Upper lobe of left lung (tissue), 6 donors: ENCODE measurements at regions not wholly inside any gene's neighbourhood (a gene's known extent, or its start where the extent isn't known, plus 50 kb on each side); places are given as distances from the start of the nearest gene placed in this dataset.
A peak's percentile ranks its signal among the peaks of the same experiment; 100 is the strongest.

ENCODE experiments used
- ATAC-seq, 2 donors: fragments of 200-7000 bp; cut with Tn5 transposase; one replicate each; pipeline ENCODE4 v1.9.1; 2022; ENCODE audit warnings: mild to moderate bottlenecking in 2 of 2, moderate library complexity in 2 of 2; ENCODE audit not compliant: low FRiP score in 2 of 2
- DNase-seq, 2 donors: peaks; one replicate each; pipeline ENCODE4 v3.0.0-alpha.2; 2019 to 2020
- H3K27ac ChIP-seq, 4 donors: fragments of 200-600 bp; sonication (generic); one replicate each; pipeline ENCODE4 v1.5.1; 2016 to 2019
- H3K27me3 ChIP-seq, 4 donors: fragments of 200-600 bp; sonication (generic); one replicate each; pipeline ENCODE4 v1.5.1; 2017 to 2019
- H3K36me3 ChIP-seq, 4 donors: fragments of 200-600 bp; sonication (generic); one replicate each; pipeline ENCODE4 v1.5.1; 2016 to 2019
- H3K4me1 ChIP-seq, 4 donors: fragments of 200-600 bp; sonication (generic); one replicate each; pipeline ENCODE4 v1.5.1; 2018 to 2019
- H3K4me3 ChIP-seq, 4 donors: fragments of 200-600 bp; sonication (generic); one replicate each; pipeline ENCODE4 v1.5.1; 2017 to 2019; ENCODE audit warnings: mild to moderate bottlenecking in 2 of 4, moderate library complexity in 1 of 4
- H3K9me3 ChIP-seq, 4 donors: fragments of 200-600 bp; sonication (generic); one replicate each; pipeline ENCODE4 v1.5.1; 2018 to 2019
- EP300 ChIP-seq, 4 donors: sonication (generic); formaldehyde crosslinking; IDR thresholded peaks; one replicate each; pipeline ENCODE4 v1.5.1; 2017; ENCODE audit warnings: antibody characterized with exemption in 4 of 4, control low read depth in 2 of 4
- POLR2A ChIP-seq, 4 donors: fragments of 450-650 bp; IDR thresholded peaks; one replicate each; pipeline ENCODE4 v1.5.1; 2016 to 2017; ENCODE audit warnings: antibody characterized with exemption in 4 of 4, mild to moderate bottlenecking in 2 of 4
- POLR2AphosphoS5 ChIP-seq, 2 donors: sonication (generic); formaldehyde crosslinking; IDR thresholded peaks; one replicate each; pipeline ENCODE4 v1.5.1; 2017; ENCODE audit warnings: antibody characterized with exemption in 2 of 2
- WGBS, 2 donors: methylation state at CpG; one replicate each; pipeline ENCODE4 v1.1.5; 2017 to 2018; 5-methylcytosine and 5-hydroxymethylcytosine counted together
- TF ChIP-seq, protein P1 (sequence below), 6 experiments: fragments of 450-650 bp in 4 of 6; fragments of 200-600 bp in 2 of 6; sonication (generic) in 2 of 6; IDR thresholded peaks; one replicate each; pipeline ENCODE4 v1.5.1; 2016 to 2019; ENCODE audit warnings: antibody characterized with exemption in 6 of 6
- donor health status: DM: no; HTN: no; CAD: no; lungs with moderate emphysema.
- donor health status: DM: no; HTN: yes; CAD: no; lungs with severe emphysema.

DNA sequence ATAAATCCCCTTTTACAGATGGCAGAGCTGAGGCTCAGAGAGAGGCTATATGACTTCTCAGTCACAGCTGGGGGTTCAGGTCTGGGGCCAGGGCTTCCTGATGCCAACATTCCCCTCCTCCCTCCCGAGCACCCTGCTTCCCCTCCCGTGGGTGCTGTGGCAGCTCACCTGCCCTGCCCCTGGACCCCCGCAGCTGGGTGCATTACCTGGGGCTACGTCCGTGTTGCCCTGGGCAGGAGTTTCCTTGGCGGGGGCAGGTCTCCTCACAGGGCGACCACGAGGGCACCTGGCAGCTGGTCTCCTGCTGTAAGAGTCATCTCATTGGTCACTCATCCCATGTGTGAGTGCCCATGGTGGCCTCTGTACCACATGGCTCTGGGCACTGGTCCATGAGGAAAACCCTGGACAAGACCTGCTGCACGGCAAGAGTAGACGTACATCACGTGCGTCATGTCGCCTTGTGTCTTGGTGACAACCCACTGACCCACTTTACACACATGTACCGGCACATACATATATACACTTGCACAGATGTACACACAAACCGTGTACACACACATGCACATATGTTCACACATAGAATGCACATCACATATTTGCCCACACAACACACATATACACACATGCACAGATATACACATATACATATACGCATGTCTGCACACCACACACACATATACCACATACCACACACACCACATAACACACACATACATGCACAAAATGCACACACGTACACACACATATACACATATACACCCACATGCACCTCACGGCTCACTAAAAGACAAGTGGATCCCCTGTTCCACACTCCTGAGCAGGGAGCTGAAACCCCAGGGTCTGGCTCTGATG is 134.0 kb downstream of the FOXL1 start:
- no peaks in the 10 kb centered on the region for H3K27me3 ChIP-seq
- no peaks in the 10 kb centered on the region for H3K36me3 ChIP-seq
- no peak overlapping the region for H3K27ac ChIP-seq
- 83 to 93% methylated on average over 11 to 18 of the region's 18 CpGs for WGBS, 2 donors
- no peak overlapping the region for H3K4me3 ChIP-seq
- DNase-seq (peak in 1 of 2 donors; percentile 54), ATAC-seq (peak in 1 of 2 donors; percentile 19)
- no peaks in the 10 kb centered on the region for H3K4me1 ChIP-seq
- H3K9me3 ChIP-seq = peaks cover 0 to 4% (median 0%) of the 10 kb centered on the region in 4 donors
- TF ChIP-seq POLR2A (IDR thresholded peaks at IDR 0.05) (no peak), POLR2AphosphoS5 (IDR thresholded peaks at IDR 0.05) (no peak), EP300 (IDR thresholded peaks at IDR 0.05) (no peak)

DNA sequence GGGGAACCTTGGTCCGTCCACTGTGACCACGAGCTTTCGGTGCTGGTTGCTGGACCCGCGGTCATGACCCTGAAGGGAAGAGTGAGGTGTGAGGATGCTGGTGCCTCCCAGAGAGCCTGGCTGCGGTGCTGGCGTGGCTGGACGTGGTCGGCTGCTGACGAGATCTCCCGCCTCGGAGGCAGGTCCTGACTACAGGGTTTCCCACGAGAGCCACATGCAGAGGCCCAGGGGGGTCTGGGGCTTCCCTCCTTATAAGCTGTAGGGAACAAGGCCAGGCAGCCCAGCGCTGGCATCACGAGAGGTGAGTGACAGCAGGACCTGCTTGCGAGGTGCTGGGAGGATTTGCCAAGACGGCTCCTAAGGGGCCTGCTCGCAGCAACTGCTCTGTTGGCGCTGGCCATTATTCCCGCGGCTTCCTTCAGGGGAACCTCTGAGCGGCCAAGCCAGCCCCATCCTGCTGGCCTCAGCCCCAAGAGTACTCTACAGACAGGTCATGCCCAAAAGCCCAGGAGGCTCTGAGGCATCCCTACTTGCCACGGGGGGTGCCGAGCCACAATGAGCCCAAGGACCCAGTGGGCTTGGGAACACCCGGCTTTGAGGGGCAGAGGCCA is 134.8 kb downstream of the FOXL1 start:
- TF ChIP-seq POLR2AphosphoS5 (IDR thresholded peaks at IDR 0.05) (no peak), POLR2A (IDR thresholded peaks at IDR 0.05) (no peak), EP300 (IDR thresholded peaks at IDR 0.05) (no peak)
- TF ChIP-seq, protein P1, sequence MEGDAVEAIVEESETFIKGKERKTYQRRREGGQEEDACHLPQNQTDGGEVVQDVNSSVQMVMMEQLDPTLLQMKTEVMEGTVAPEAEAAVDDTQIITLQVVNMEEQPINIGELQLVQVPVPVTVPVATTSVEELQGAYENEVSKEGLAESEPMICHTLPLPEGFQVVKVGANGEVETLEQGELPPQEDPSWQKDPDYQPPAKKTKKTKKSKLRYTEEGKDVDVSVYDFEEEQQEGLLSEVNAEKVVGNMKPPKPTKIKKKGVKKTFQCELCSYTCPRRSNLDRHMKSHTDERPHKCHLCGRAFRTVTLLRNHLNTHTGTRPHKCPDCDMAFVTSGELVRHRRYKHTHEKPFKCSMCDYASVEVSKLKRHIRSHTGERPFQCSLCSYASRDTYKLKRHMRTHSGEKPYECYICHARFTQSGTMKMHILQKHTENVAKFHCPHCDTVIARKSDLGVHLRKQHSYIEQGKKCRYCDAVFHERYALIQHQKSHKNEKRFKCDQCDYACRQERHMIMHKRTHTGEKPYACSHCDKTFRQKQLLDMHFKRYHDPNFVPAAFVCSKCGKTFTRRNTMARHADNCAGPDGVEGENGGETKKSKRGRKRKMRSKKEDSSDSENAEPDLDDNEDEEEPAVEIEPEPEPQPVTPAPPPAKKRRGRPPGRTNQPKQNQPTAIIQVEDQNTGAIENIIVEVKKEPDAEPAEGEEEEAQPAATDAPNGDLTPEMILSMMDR (IDR thresholded peaks at IDR 0.05) = no peak
- DNase-seq (peak in 1 of 2 donors; percentile 61), ATAC-seq (no peak)
- no peaks in the 10 kb centered on the region for H3K36me3 ChIP-seq
- H3K4me1 ChIP-seq = no peaks in the 10 kb centered on the region
- H3K27ac ChIP-seq = no peak overlapping the region
- WGBS, 2 donors = 81 to 92% methylated on average over 7 to 25 of the region's 25 CpGs
- H3K27me3 ChIP-seq = no peaks in the 10 kb centered on the region
- peaks cover 0 to 4% (median 0%) of the 10 kb centered on the region in 4 donors for H3K9me3 ChIP-seq
- no peak overlapping the region for H3K4me3 ChIP-seq

DNA sequence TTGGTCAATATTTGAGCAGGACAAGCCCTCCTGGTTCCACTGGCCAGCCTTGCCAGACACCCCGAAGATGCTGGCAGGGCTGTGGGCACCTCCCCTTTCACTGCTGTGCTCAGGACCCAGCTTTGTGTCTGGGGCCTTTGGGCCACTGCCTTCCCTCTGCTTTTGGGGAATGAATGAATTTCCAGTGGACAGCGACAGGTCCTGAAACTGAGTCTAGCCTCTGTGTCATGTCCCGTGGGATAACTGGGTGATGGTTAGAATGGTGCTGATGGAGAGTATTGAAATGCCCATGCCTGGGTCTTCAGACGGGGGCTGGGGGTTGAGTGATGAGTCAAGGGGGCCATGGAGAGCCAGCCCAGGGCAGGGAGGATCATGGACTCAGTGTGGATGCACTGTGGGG is 135.8 kb downstream of the FOXL1 start:
- H3K9me3 ChIP-seq = peaks cover 0 to 3% (median 0%) of the 10 kb centered on the region in 4 donors
- TF ChIP-seq, protein P1 (IDR thresholded peaks at IDR 0.05) = no peak
- TF ChIP-seq POLR2AphosphoS5 (IDR thresholded peaks at IDR 0.05) = no peak
- no peak for TF ChIP-seq POLR2A (IDR thresholded peaks at IDR 0.05)
- TF ChIP-seq EP300 (IDR thresholded peaks at IDR 0.05) = no peak
- 65 to 67% methylated on average over 4 of the region's 4 CpGs for WGBS, 2 donors
- no peaks in the 10 kb centered on the region for H3K27me3 ChIP-seq
- no peak overlapping the region for H3K4me3 ChIP-seq
- no peaks in the 10 kb centered on the region for H3K36me3 ChIP-seq
- no peak for ATAC-seq
- H3K4me1 ChIP-seq = no peaks in the 10 kb centered on the region
- DNase-seq = no peak
- no peak overlapping the region for H3K27ac ChIP-seq

DNA sequence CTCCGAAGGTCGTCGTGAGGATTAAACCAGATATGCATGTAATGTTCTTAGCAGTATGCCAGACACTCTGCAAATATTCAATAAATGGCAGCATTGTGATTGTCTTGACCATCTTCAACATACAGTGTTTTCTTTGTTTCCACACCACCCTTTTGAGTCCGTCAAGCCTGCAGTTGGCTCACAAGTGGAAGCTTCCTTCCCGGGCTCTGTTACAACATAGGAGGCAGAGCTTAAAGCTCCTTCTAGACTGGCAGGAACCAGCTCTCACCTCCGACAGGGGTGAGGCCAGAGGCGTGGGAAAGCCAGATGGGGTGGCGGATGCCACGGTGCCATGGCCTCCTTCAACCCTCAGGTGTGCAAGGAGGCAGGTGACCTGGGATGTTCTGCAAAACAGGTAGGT is 138.3 kb downstream of the FOXL1 start:
- ATAC-seq = no peak
- H3K9me3 ChIP-seq = no peaks in the 10 kb centered on the region
- no peaks in the 10 kb centered on the region for H3K36me3 ChIP-seq
- H3K4me1 ChIP-seq = no peaks in the 10 kb centered on the region
- no peak for DNase-seq
- H3K4me3 ChIP-seq = no peak overlapping the region
- no peak overlapping the region for H3K27ac ChIP-seq
- 60 to 61% methylated on average over 9 of the region's 9 CpGs for WGBS, 2 donors
- no peak for TF ChIP-seq POLR2A (IDR thresholded peaks at IDR 0.05)
- TF ChIP-seq, protein P1 (IDR thresholded peaks at IDR 0.05) = no peak
- no peak for TF ChIP-seq POLR2AphosphoS5 (IDR thresholded peaks at IDR 0.05)
- TF ChIP-seq EP300 (IDR thresholded peaks at IDR 0.05) = no peak
- H3K27me3 ChIP-seq = no peaks in the 10 kb centered on the region

DNA sequence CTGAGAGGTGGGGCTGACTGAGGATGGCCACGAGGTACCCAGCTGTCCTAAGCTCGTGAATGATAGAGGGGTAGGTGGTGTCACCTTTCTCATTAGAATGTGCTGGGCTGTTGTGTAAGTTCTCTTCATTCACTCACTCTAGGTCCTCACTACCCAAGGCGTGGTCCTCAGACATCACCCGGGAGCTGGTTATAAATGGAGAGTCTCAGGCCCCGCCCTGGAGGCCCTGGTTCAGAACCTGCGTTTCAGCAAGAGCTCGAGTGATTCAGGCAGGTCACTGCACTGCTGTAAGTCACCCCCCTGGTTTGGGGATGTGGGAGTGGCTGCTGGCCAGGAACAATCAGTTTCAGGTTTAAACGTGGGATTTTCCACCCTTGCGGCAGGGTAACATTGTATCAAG is 139.8 kb downstream of the FOXL1 start:
- no peaks in the 10 kb centered on the region for H3K9me3 ChIP-seq
- peaks cover 0 to 3% (median 0%) of the 10 kb centered on the region in 4 donors for H3K4me1 ChIP-seq
- no peaks in the 10 kb centered on the region for H3K27me3 ChIP-seq
- 21 to 41% methylated on average over 6 to 9 of the region's 9 CpGs for WGBS, 2 donors
- DNase-seq = no peak
- no peak for ATAC-seq
- no peaks in the 10 kb centered on the region for H3K36me3 ChIP-seq
- TF ChIP-seq POLR2A (IDR thresholded peaks at IDR 0.05) (no peak), EP300 (IDR thresholded peaks at IDR 0.05) (no peak), POLR2AphosphoS5 (IDR thresholded peaks at IDR 0.05) (no peak)
- TF ChIP-seq, protein P1 (IDR thresholded peaks at IDR 0.05) = no peak
- no peak overlapping the region for H3K4me3 ChIP-seq
- H3K27ac ChIP-seq = no peak overlapping the region
